ENCODE measurements at regions not wholly inside any gene's neighbourhood (a gene's known extent, or its start where the extent isn't known, plus 50 kb on each side); places are given as distances from the start of the nearest gene placed in this dataset.

DNA sequence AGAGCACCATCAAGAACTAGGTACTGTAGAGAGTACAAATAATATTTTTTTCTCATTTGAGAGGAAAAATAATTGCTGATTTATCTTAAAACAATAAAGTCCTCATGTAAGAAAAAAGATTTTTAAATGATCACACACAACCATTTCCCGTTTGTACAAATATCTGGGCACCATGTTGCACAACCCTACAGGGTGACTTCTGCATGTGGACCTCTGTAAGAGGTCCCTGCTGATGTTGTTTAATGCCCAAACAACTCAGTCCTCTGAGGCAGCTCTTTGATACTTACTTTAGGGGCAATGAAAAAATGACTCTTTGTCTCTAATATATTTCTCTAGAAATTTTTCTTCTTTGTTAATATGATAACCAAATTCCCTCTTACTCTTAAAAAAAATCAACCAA, 168.1 kb upstream of the SATB1 start:
- Histone ChIP-seq H2BK20ac (ENCODE audit: low read depth, low read length) (no peak overlapping the region), H4K5ac (ENCODE audit: low read depth, low read length) (no peak overlapping the region), H4K91ac (ENCODE audit: insufficient read depth, low read depth, low read length) (no peak overlapping the region), H3K4me1 (ENCODE audit: control insufficient read depth, insufficient read depth, low read length) (no peaks in the 10 kb centered on the region), H3K27ac (ENCODE audit: insufficient read depth, low read length) (no peak overlapping the region), H3K9me3 (ENCODE audit: control insufficient read depth, insufficient read depth, low read length) (0 out of 2 replicates have a peak, but pooled peaks cover 4% of the 10 kb centered on the region), H2BK120ac (ENCODE audit: low read depth, low read length) (no peak overlapping the region), H4K8ac (ENCODE audit: low read depth in 2 of 2, low read length in 2 of 2) (no peak overlapping the region), H3K27me3 (ENCODE audit: control insufficient read depth, insufficient read depth, low read length) (no peaks in the 10 kb centered on the region), H2BK5ac (ENCODE audit: low read depth, low read length, poor library complexity, severe bottlenecking) (no peak overlapping the region), H3K4ac (ENCODE audit: low read depth, low read length) (no peak overlapping the region), H3K14ac (replicated peaks; ENCODE audit: low read depth, low read length) (no peak overlapping the region), H2AK5ac (ENCODE audit: low read depth, low read length) (no peak overlapping the region), H3K56ac (ENCODE audit: extremely low read depth, insufficient read depth, low read length) (no peak overlapping the region), H3K18ac (ENCODE audit: low read depth, low read length) (no peak overlapping the region), H3K79me1 (ENCODE audit: low read depth in 1 of 2, low read length in 2 of 2) (no peaks in the 10 kb centered on the region), H3K9ac (ENCODE audit: low read depth, low read length) (no peak overlapping the region), H3K36me3 (ENCODE audit: control insufficient read depth, insufficient read depth, low read length) (no peaks in the 10 kb centered on the region), H3K23ac (ENCODE audit: low read depth, low read length) (no peak overlapping the region), H3K4me2 (ENCODE audit: low read depth, low read length) (no peak overlapping the region), H2AFZ (replicated peaks; ENCODE audit: low read length, poor library complexity) (no peak overlapping the region), H4K20me1 (ENCODE audit: insufficient read depth, low read length) (no peaks in the 10 kb centered on the region), H3K9me1 (ENCODE audit: insufficient read depth, low read length) (no peaks in the 10 kb centered on the region), H2BK15ac (ENCODE audit: low read depth, low read length) (no peak overlapping the region), H2AK9ac (replicated peaks; ENCODE audit: low read depth, low read length, poor library complexity) (no peak overlapping the region), H3K4me3 (ENCODE audit: insufficient read depth, low read depth, low read length) (no peak overlapping the region)
- TF ChIP-seq, protein P1, sequence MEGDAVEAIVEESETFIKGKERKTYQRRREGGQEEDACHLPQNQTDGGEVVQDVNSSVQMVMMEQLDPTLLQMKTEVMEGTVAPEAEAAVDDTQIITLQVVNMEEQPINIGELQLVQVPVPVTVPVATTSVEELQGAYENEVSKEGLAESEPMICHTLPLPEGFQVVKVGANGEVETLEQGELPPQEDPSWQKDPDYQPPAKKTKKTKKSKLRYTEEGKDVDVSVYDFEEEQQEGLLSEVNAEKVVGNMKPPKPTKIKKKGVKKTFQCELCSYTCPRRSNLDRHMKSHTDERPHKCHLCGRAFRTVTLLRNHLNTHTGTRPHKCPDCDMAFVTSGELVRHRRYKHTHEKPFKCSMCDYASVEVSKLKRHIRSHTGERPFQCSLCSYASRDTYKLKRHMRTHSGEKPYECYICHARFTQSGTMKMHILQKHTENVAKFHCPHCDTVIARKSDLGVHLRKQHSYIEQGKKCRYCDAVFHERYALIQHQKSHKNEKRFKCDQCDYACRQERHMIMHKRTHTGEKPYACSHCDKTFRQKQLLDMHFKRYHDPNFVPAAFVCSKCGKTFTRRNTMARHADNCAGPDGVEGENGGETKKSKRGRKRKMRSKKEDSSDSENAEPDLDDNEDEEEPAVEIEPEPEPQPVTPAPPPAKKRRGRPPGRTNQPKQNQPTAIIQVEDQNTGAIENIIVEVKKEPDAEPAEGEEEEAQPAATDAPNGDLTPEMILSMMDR (conservative IDR thresholded peaks at IDR 0.05; ENCODE audit: low read depth, low read length) = no peak
- no peak for TF ChIP-seq RAD21 (IDR thresholded peaks at IDR 0.05; ENCODE audit: low read length)
- no peak for TF ChIP-seq BHLHE40 (IDR thresholded peaks at IDR 0.05; ENCODE audit: low read depth, low read length)
- no peak for TF ChIP-seq MAZ (IDR thresholded peaks at IDR 0.05; ENCODE audit: borderline replicate concordance, low read depth, low read length)
- TF ChIP-seq CHD1 (IDR thresholded peaks at IDR 0.05; ENCODE audit: low read depth, low read length) = no peak
- no peak for TF ChIP-seq USF2 (IDR thresholded peaks at IDR 0.05; ENCODE audit: low read depth, low read length)
- no peak for TF ChIP-seq RCOR1 (IDR thresholded peaks at IDR 0.05; ENCODE audit: insufficient replicate concordance, low read length)
- TF ChIP-seq, protein P2, sequence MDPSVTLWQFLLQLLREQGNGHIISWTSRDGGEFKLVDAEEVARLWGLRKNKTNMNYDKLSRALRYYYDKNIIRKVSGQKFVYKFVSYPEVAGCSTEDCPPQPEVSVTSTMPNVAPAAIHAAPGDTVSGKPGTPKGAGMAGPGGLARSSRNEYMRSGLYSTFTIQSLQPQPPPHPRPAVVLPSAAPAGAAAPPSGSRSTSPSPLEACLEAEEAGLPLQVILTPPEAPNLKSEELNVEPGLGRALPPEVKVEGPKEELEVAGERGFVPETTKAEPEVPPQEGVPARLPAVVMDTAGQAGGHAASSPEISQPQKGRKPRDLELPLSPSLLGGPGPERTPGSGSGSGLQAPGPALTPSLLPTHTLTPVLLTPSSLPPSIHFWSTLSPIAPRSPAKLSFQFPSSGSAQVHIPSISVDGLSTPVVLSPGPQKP (IDR thresholded peaks at IDR 0.05; ENCODE audit: borderline replicate concordance, low read depth, low read length) = no peak
- POLR2A ChIA-PET (ENCODE audit: unreplicated experiment) = no interaction called here
- ATAC-seq (ENCODE audit: low read depth) (no peak), DNase-seq (no peak)
- CTCF ChIA-PET = no interaction called here
- WGBS, 2 experiments (ENCODE audit: extremely low coverage in 2 of 2, insufficient read length in 1 of 2) = no CpG with 5 or more reads among the region's 1 CpG
- intact Hi-C loops (cut with micrococcal nuclease) (no loop called here), dilution Hi-C loops (cut with HindIII; ENCODE audit: low sequenced_read_pairs, unreplicated experiment) (no loop called here), in situ Hi-C loops (cut with MboI; ENCODE audit: low sequenced_read_pairs) (no loop called here)
- BruUV-seq (replicated peaks) = no TSS peak
